Raji (cell line): ENCODE measurements at regions not wholly inside any gene's neighbourhood (a gene's known extent, or its start where the extent isn't known, plus 50 kb on each side); places are given as distances from the start of the nearest gene placed in this dataset.

Experiments used
- POLR2A ChIP-seq: IDR thresholded peaks from 2 replicates; pipeline ENCODE4 v1.6.1; 2011; ENCODE audit warnings: low read depth, low read length, control low read depth; ENCODE audit not compliant: insufficient read depth

GRCh38 chr13:24931450-24932251 is 164.3 kb upstream of the PABPC3 start:
- TF ChIP-seq POLR2A, result no peak

- no peak for TF ChIP-seq POLR2A
These were observed 157.0 kb upstream of the PABPC3 start for GRCh38 chr13:24938966-24939365.

- no peak for TF ChIP-seq POLR2A
These were observed 152.8 kb upstream of the PABPC3 start for GRCh38 chr13:24943136-24943535.

- no peak for TF ChIP-seq POLR2A
These were observed 113.5 kb upstream of the PABPC3 start for GRCh38 chr13:24982333-24982999.

- TF ChIP-seq POLR2A, result no peak
These were observed 112.8 kb upstream of the PABPC3 start for GRCh38 chr13:24983094-24983493.

GRCh38 chr13:24984134-24984533 is 111.8 kb upstream of the PABPC3 start:
- TF ChIP-seq POLR2A, result no peak

GRCh38 chr13:24985107-24985506 is 110.8 kb upstream of the PABPC3 start:
- no peak for TF ChIP-seq POLR2A

GRCh38 chr13:24985896-24986295 is 110.0 kb upstream of the PABPC3 start:
- TF ChIP-seq POLR2A, result no peak

- no peak for TF ChIP-seq POLR2A
These were observed 109.1 kb upstream of the PABPC3 start for GRCh38 chr13:24986826-24987225.

- no peak for TF ChIP-seq POLR2A
These were observed 100.6 kb upstream of the PABPC3 start for GRCh38 chr13:24995225-24995804.

- no peak for TF ChIP-seq POLR2A
These were observed 98.5 kb upstream of the PABPC3 start for GRCh38 chr13:24997367-24997967.

GRCh38 chr13:24998433-24998832 is 97.5 kb upstream of the PABPC3 start:
- no peak for TF ChIP-seq POLR2A

- no peak for TF ChIP-seq POLR2A
These were observed 94.3 kb upstream of the PABPC3 start for GRCh38 chr13:25001476-25002206.

GRCh38 chr13:25017808-25018728 is 77.9 kb upstream of the PABPC3 start:
- TF ChIP-seq POLR2A, result peak; percentile 53; the same call in 1 of the 2 replicates
